Left renal cortex interstitium (tissue), 4 donors: ENCODE measurements at regions not wholly inside any gene's neighbourhood (a gene's known extent, or its start where the extent isn't known, plus 50 kb on each side); places are given as distances from the start of the nearest gene placed in this dataset.
"Not testable (repeated sequence)": the region's sequence is repeated elsewhere in the genome, so short reads cannot be mapped to it uniquely, and the experiment has no call there.

ENCODE experiments used
- DNase-seq, 4 donors: peaks; one replicate each; pipeline ENCODE4 v3.0.0-alpha.2; 2013; ENCODE audit warnings: low read depth in 4 of 4, low spot score in 2 of 4, missing footprints in 1 of 4

DNA sequence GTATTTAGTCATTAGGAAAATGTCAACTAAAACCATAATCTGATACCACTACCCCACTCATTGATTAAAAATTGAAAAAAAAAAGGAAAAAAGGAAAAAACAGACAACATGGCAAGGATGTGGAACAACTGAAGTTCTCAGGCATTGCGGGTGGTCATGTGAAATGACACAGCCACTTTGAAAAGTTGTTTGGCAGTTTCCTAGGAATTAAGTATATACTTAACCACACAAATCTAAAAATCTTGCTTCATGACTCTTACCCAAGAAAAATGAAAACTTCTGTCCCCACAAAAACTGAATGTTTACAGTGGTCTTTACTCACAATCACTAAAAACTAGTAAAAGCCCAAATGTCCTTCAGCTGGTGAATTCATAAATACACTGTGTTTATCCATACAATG, 254.5 kb downstream of the AHR start:
- no peak for DNase-seq

DNA sequence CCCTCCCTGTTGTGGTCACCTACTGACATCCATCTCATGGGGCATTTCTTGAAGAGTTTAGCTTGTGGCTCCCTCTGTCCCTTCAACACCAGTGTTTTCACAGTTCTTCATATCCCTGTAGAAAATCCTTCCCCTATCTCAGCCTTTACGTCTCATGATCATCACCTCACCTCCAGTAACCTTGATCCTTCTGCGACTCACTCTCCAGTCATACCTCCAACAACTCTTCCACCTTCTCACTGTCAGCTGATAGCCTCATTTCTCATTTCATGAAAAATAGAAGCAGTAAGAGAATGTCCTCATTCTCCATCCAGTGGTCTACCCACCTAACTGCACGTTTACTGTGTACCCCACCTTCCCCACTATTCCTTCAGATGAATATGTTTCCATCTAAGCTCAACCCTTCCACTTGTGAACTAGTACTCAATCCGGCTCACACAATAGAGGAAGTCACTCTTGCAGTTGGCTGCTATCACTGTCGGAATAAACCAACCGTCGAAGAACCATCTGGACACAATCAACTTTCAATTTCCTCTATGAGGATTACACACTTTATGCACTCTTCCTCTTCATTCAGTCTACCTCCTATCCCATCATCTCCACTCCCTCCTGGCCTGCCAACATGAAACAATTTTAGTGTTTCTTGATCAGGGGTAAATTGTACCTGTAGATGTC, 256.0 kb downstream of the AHR start:
- DNase-seq: no peak

DNA sequence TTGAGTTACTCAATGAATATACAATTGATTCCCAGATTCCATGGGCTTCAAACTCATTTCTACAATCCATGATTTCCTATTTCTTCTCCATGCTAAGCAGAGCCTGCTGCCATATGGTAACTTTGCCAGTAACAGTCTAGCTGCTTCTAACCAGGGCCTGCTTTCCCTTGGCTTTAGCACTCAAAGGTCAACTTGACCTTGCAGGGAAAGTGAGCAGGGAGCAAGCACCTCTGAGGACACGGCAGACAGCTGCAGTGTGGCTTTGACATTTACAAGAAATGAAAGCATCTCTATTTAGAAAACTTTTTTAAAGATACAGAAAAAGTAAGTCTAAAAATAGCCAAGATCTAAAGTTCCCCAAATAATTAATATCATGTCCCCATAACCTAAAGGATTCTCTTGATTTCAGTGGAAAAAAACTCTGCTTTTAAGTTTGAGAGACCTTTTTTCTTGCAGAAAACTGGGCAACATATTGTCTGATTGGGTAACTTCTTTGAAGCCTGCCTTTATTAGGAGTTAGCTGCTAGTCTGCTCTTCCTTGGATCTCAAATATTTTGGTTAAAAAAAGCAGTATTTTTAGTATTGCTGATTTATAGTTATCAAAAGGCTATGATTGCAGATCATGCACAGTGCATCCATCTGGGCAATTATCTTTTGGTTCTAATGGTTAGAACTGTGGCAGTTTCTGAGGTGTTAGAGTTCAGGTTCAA, 257.9 kb downstream of the AHR start:
- DNase-seq: no peak

DNA sequence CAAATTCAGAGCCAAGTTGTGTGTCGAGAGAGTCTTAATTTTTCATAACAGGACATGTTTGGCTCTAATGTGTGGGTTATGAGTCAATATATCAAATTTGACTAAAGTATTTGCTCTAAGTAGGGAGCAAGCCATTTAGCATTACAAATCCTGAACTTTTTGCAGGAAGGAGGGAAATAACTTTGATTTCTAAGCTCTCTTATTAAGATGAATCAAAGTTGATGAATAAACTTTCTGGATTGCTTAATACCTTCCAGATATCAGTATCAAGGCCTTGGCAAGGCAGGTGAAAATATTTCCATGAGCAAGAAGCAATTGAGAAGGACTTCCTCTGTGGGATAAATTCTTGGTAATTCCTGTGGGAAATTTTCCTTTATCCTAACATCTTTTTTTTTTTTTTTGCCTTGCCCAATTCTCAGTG, 258.8 kb downstream of the AHR start:
- DNase-seq: no peak

DNA sequence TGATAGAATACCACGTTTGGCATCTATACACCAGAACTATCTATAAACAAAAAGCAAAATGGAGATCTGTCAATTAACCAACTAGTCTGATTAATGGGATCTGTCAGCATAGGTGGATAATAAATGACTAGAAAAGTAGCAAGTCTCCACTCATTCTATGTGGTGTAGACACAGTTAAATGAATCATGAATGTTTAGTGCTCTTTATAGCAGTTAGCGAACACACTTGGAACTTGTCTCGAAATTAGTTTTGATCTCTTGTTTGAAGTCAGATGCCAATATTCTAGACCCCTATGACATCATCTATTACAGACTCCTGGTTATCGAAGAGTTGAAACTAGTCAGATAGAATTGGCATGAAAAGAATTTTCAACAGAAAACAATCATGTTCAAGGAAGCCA, 259.7 kb downstream of the AHR start:
- no peak for DNase-seq

DNA sequence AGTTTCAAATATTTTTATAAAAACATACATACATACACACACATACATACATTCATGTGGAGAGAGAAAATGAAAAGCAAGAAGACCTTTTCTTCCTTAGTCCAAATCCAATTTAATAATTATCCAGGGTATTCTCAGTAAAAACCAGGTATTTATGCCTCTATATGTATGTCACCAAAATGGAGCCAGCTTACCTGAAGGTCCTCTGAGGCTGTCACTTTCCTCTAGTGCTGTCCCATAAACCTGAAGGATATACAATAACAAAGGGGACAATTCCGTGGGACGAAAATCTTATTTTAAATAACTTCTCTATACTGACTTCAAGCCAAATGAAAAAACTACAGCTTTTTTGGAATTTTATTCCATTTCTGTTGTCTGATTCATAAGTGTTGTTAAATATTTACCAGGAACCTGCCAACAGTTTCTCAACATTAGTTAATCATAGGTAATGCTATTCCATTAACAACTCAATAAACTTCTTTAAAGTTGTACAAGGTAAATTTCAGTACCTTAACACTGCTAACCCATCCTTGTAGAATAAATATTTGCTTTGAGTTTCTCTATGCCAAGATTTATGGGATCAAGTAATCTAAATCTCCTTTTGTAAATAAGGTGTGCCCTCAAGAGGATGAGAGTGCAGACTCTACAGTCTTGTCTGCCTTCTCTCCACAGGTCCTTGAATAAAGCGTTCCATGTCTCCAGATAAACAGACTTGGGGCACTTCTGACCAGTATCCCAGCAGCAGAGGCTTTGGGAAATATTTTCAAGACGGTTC, 260.3 kb downstream of the AHR start:
- DNase-seq: no peak

DNA sequence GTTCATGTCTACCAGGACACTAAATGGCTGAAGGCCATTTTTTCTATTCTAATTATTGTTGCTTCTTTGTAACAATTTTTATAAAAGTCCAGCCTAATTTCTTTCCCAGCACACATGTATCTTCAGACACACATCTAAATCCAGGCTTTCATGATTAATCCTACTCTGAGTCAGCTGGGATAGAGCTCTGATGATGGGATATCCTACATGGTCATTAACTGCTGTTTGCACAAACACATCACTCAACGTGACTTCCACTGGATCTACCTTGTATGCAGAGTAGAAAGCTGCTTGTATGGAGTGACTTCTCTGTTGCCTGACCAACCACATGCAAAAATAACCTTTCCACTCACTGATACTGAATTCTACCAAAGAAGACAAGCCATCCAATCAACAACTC, 260.9 kb downstream of the AHR start:
- no peak for DNase-seq

DNA sequence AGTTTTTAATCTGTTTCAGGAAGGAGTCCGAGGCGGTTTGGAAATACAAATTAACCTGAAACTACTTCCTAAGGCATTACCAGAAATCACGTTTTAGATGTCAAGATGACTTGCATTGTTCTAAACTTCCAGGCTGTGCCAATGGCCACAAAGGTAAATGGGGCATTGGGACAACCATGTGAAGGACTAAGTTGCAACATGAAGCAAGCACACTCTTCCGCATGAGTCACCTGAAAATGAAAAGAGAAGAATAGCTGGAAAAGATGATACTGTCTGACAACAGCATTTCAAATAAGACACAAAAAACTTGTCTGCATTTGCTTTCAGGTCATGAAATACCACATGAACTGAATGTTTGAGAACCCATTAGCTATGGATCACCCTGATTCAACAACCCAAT, 262.1 kb downstream of the AHR start:
- DNase-seq: no peak

DNA sequence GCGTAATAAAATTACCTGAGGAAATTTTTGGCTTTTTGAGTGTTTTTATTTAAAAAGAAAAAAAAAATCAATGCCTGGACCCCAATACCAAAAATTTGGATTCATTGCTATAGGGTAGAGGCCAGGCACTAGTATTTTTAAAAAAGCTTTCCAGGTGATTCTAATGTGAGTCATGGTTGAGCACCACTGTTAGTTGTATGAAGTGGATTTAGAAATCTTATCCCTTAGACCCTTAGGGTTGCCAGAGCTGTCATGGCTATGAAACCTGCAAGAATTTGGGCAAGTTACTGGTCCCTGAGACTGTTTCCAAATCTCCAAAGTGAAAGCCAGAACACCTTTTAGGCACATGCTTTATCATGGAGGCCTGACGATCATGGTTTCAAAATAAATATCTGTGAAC, 262.5 kb downstream of the AHR start:
- DNase-seq: no peak

DNA sequence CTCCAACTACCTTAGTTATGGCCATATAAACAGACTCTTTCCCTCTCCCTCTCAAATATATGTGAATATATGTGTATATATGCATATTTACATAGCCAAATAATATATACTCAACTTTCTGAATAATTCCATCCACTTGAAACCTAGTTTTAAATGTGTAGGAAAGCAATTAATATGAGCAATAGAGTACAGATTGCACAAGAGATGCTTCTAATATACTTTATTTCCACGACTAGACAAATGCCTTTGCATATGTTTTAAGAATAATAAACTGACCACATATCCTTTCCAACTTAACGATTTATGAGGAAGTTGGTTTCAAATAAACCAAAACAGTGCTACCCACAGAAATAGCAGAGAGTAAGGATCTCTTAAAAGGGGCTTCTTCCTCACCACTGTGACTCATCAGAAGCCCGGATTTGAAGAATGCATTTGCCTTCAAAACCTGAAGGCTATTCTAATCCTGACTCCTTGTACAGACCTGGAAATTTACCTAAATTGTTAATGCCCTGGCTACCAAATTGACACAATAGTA, 266.3 kb downstream of the AHR start:
- no peak for DNase-seq

DNA sequence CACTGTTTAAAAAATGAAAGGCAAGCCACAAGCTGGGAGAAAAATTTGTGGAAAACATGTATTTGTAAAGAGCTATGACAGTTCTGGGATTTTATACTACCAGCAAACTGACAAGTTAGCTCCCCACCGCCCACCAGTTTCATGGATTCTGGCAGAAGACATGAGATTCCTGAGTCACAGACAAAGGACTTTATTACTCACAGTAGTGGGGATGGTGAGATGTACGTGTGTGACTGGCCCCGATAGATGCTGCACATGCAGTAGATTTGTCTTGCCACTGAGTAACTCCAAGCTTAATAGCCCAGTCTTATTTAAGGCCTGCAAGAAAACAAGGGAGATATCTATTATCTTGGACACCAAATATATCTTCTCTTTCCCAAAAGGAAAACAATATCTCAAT, 281.7 kb downstream of the AHR start:
- DNase-seq: no peak

DNA sequence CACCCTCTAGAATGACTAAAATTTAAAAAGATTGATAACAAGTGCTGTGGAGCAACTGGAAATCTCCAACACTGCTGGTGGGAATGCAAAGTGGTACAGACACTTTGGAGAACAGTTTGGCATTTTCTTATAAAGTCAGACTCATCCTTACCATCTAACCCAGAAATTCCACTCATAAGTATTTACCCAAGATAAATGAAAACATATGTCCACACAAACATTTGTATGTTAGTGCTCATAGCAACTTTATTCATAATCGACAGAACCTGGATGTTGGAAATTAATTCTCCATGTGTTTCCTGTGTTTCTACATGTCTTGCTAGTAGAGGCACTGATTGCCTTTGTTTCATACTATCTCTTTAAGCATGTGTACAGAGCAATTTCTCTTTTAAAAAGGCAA, 282.4 kb downstream of the AHR start:
- DNase-seq: no peak

DNA sequence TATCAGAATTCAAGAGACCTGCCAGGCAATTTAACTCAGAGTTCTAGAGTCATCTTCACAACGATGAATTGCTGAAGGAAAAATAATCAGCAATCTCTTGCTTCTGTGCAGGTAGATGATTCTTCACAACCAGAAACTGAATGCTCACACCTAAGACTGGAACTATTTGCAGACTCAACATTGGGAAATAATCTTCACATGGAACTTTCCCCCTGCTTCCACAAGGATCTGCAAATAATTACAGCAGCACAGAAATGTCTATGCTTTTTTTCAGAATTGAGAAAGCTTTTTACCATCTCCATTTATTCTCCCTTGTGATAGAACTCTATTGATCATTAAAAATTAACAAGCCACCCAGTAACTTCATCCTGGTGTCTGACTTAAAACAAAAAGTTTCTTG, 282.8 kb downstream of the AHR start:
- DNase-seq: no peak

DNA sequence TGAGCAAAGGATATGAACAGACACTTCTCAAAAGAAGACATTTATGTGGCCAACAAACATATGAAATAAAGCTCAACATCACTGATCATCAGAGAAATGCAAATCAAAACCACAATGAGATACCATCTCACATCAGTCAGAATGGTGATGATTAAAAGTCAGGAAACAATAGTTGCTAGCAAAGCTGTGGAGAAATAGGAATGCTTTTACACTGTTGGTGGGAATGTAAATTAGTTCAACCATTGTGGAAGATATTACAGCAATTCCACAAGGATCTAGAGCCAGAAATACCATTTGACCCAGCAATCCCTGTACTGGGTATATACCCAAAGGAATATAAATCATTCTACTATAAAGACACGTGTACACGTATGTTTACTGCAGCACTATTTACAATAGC, 284.2 kb downstream of the AHR start:
- DNase-seq: not testable (repeated sequence)

DNA sequence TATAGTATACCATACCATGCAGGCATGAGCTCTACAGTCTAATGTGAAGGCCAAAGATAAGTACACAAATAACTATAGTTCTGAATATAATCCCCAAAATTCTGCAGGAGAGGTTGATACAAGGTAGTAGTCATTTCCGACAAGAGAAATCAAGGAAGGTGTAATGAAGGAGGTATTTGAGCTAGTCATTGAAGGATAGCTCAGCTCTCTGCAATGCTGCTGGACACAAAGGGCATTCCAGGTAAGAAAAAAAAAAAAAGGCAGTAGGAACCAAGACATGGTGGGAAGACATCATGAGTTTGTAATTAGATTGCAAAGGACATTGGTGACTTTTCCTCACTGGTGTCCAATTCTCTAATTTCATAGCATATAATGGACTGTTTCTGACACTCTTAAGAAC, 285.3 kb downstream of the AHR start:
- no peak for DNase-seq

DNA sequence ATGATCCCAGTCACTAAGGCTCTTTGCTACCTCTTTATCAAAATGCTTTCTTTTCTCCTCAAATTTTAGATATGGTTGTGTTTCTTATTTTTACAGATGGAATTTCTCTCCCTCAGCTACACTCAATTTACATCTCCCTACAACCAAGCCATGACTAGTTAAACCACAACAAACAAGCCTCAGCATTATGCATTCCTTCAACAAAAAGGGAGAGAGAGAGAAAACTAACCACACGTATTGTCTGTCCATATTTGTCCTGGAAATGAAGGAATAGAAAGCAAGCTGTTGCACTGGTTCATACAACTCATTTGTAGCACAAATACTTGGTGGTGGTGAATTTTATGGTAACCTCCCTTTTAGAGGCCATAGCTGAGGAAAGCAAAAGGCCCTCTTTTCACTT, 286.4 kb downstream of the AHR start:
- no peak for DNase-seq

DNA sequence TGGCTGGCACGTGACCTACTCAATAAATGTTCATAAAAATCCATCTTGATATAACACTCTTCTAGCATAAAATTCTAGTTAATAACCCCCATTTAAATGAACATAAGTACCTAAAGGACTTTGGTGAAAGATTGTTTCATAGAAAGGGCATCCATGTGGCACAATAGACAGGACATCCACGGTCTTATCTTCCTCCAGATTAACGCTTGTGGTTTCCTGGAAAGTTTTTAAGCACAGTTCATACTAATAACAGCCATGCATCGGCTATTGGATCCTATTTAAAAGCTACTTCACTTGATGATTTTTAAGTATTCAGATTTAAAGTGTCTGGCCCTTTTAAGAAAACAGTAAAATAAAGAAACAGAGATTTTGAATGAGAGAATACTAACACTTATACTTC, 288.3 kb downstream of the AHR start:
- DNase-seq: no peak

DNA sequence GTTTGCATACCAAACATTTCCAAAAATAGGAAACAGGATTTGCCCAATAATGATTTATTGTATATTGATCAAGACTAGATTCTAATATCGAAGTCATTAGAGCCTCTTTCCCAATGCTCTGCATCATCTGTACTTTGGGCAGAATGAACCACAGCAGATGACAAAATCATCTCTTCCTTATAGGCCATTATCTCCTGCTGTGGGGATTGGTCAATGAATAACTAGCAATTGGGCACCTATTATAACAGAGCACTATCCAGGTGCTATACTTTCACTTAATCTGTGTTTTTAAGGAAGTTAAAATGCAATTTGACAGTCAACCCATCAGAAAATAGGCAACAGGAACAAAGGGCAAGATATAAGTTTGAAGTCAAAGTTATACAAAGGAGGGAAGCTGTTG, 290.3 kb downstream of the AHR start:
- DNase-seq: no peak

DNA sequence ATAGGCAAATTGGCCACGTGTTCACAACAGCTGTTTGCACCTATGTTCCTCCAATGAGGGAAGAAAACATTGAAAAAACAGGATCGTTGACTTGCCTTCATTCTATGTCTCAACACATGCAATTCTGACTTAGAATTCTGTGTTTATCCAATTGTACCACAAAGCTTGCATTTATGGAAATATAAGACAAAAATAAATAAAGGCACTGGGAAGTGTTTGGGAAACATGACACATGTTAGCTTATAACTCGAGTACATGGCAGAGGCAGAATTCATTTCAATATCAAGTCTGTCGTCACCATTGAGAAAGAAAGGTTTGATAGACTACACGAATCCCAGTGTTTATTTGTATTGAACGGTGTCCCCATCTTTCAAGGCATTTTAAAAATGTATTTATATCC, 291.2 kb downstream of the AHR start:
- DNase-seq: no peak

DNA sequence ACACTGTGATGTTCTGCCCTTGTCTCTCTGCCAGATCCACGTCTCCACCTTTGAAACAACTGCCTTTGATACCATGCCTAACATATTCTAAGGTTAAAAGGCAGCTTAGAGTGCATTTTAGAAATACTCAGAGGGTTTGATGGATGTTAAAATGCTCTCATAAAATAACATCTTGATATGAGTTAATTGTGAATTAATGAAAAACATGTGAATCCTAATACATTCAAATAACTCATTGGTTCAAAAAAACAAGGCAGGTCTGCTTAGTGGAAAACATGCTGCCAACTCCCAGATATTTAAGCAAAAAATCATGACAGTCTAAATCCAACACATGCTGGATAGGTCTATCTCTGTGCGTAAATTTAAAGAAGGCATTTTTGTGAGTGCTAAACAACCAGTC, 291.8 kb downstream of the AHR start:
- DNase-seq: no peak

DNA sequence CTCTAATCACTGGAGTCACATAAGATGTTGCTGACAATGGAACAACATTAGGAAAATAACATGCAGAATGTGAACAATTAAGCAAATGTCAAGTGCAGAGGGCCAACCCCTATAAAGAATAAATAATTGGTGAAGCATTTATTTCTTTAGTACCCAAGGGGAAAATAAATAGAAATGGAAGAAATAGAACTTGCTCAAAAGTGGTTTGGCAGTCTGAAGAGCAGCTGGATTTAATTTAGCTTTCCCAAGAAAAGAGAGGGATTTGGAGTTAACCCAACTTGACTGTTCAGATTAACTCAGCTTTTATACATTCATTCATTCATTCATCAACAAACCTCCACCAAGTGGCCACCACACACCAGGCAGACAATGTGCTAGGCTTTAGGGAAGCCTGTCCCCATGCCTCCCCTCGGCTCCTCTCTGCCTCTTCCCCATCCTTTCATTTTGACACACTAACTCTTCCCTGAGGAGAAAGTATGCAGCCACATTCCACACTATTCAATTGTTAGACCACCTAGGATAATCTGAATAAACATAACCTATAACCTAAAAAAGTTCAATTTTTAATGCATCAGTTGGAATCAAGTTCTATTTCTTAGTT, 295.5 kb downstream of the AHR start:
- DNase-seq: peak; percentile 15 to 58 (median 28)
